Endometrial microvascular endothelial cells (primary cell): ENCODE measurements at regions not wholly inside any gene's neighbourhood (a gene's known extent, or its start where the extent isn't known, plus 50 kb on each side); places are given as distances from the start of the nearest gene placed in this dataset.

Experiments used
- in situ Hi-C: cut with HindIII; loops from 2 replicates; pipeline ENCODE4 v1.10.0; 2017; ENCODE audit warnings: low sequenced_read_pairs, low pct_unique_long_range_greater_than_20kb; ENCODE audit errors: inconsistent ontology term

- in situ Hi-C loops, result no loop called here
Observed at GRCh38 chr2:10964052-10964790, 52.5 kb downstream of the KCNF1 start.

- in situ Hi-C loops, result no loop called here
Observed at GRCh38 chr2:10965241-10965843, 53.6 kb downstream of the KCNF1 start.

- in situ Hi-C loops, result no loop called here
Observed at GRCh38 chr2:10966056-10966455, 54.3 kb downstream of the KCNF1 start.

- in situ Hi-C loops, result no loop called here
Observed at GRCh38 chr2:10966741-10967140, 55.0 kb downstream of the KCNF1 start.

- in situ Hi-C loops, result no loop called here
Observed at GRCh38 chr2:10968176-10968575, 56.4 kb downstream of the KCNF1 start.

GRCh38 chr2:10970666-10971065, 58.9 kb downstream of the KCNF1 start:
- in situ Hi-C loops, result no loop called here

GRCh38 chr2:10971161-10971887, 59.6 kb downstream of the KCNF1 start:
- in situ Hi-C loops, result no loop called here

- in situ Hi-C loops, result no loop called here
Observed at GRCh38 chr2:10971888-10972260, 60.1 kb downstream of the KCNF1 start.

GRCh38 chr2:10972683-10973433, 61.1 kb downstream of the KCNF1 start:
- in situ Hi-C loops, result no loop called here

- in situ Hi-C loops, result no loop called here
Observed at GRCh38 chr2:10973766-10974165, 62.0 kb downstream of the KCNF1 start.

- in situ Hi-C loops, result no loop called here
Observed at GRCh38 chr2:10977003-10977402, 65.3 kb downstream of the KCNF1 start.

GRCh38 chr2:10977621-10978020, 65.9 kb downstream of the KCNF1 start:
- in situ Hi-C loops, result no loop called here

GRCh38 chr2:10978090-10978670, 66.4 kb downstream of the KCNF1 start:
- in situ Hi-C loops, result no loop called here

GRCh38 chr2:10980071-10980470, 68.3 kb downstream of the KCNF1 start:
- in situ Hi-C loops, result no loop called here

GRCh38 chr2:10980886-10981425, 69.2 kb downstream of the KCNF1 start:
- in situ Hi-C loops, result no loop called here

- in situ Hi-C loops, result no loop called here
Observed at GRCh38 chr2:10981451-10981850, 69.7 kb downstream of the KCNF1 start.

GRCh38 chr2:10981941-10982431, 70.3 kb downstream of the KCNF1 start:
- in situ Hi-C loops, result no loop called here

GRCh38 chr2:10982931-10983701, 71.4 kb downstream of the KCNF1 start:
- in situ Hi-C loops, result no loop called here
